Coronary artery (tissue), 2 donors: ENCODE measurements at regions not wholly inside any gene's neighbourhood (a gene's known extent, or its start where the extent isn't known, plus 50 kb on each side); places are given as distances from the start of the nearest gene placed in this dataset.

Experiments
- DNase-seq: peaks from one replicate; pipeline ENCODE4 v3.0.0-alpha.2; 2017; ENCODE audit warnings: low spot score
- H3K27ac ChIP-seq, 2 donors: fragments of 200-600 bp; sonication (generic); one replicate each; pipeline ENCODE4 v1.5.1; 2016 to 2019
- H3K4me3 ChIP-seq: fragments of 200-600 bp; sonication (generic); 2 replicates; pipeline ENCODE4 v1.5.1; 2016; ENCODE audit warnings: mild to moderate bottlenecking, moderate library complexity
- TF ChIP-seq, protein P1 (sequence below): fragments of 200-600 bp; sonication (generic); IDR thresholded peaks from one replicate; pipeline ENCODE4 v1.5.1; 2019; ENCODE audit warnings: antibody characterized with exemption

- no peak for DNase-seq
- TF ChIP-seq, protein P1, sequence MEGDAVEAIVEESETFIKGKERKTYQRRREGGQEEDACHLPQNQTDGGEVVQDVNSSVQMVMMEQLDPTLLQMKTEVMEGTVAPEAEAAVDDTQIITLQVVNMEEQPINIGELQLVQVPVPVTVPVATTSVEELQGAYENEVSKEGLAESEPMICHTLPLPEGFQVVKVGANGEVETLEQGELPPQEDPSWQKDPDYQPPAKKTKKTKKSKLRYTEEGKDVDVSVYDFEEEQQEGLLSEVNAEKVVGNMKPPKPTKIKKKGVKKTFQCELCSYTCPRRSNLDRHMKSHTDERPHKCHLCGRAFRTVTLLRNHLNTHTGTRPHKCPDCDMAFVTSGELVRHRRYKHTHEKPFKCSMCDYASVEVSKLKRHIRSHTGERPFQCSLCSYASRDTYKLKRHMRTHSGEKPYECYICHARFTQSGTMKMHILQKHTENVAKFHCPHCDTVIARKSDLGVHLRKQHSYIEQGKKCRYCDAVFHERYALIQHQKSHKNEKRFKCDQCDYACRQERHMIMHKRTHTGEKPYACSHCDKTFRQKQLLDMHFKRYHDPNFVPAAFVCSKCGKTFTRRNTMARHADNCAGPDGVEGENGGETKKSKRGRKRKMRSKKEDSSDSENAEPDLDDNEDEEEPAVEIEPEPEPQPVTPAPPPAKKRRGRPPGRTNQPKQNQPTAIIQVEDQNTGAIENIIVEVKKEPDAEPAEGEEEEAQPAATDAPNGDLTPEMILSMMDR: no peak
- Histone ChIP-seq H3K4me3 (no peak overlapping the region), H3K27ac (no peak overlapping the region)
Measured at GRCh38 chr20:46832555-46832954, 62.1 kb upstream of the EYA2 start.

- H3K27ac ChIP-seq: no peak overlapping the region
- TF ChIP-seq, protein P1: no peak
- DNase-seq: no peak
- no peak overlapping the region for H3K4me3 ChIP-seq
Measured at GRCh38 chr20:46833360-46833759, 61.3 kb upstream of the EYA2 start.

DNA sequence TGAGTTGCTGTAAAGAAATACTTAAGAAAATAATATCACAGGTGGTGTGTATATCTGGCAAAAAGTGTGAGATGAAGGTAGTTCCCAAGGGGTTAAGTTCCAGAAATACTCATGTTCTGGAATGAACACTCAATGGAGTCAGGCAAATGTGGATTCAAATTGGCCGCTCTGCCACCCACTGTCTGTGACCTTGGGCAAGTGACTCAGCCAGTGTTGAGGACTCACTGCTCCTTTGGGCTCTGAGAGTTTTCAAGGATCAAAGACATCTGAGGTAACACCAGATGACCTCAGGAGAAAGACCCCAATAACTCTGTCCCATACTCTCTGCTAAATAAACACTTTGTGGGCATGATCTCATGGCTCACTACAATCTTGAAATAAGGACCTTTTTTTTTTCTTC is 59.2 kb upstream of the EYA2 start:
- H3K4me3 ChIP-seq: no peak overlapping the region
- TF ChIP-seq, protein P1: no peak
- no peak for DNase-seq
- no peak overlapping the region for H3K27ac ChIP-seq

- Histone ChIP-seq H3K4me3 (no peak overlapping the region), H3K27ac (no peak overlapping the region)
- TF ChIP-seq, protein P1: no peak
- DNase-seq: no peak
Measured at GRCh38 chr20:46837083-46837482, 57.6 kb upstream of the EYA2 start.

DNA sequence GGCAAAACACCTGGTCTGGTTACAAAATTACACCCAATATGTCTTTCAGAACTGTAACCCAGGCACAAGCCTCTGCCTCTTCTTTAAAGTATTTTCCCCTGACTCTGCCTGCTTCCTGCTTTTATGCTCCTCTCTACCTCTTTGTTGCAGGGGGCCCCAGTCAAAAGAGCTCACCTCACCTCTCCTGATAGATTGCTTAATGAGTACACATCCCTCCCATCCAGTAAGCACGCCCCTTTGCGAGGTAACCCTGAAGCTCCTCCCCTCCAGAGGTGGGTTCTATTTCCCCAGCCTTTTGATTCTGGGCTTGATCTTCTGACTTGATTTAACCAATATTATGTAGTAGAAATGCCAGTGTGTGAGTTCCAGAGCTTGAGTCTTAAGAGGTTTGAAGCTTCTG is 56.6 kb upstream of the EYA2 start:
- TF ChIP-seq, protein P1: no peak
- DNase-seq: no peak
- H3K4me3 ChIP-seq: no peak overlapping the region
- no peak overlapping the region for H3K27ac ChIP-seq

- TF ChIP-seq, protein P1: no peak
- Histone ChIP-seq H3K27ac (no peak overlapping the region), H3K4me3 (no peak overlapping the region)
- DNase-seq: no peak
Measured at GRCh38 chr20:46840054-46840729, 54.5 kb upstream of the EYA2 start.
